Fibroblast of lung (primary cell): ENCODE measurements at regions not wholly inside any gene's neighbourhood (a gene's known extent, or its start where the extent isn't known, plus 50 kb on each side); places are given as distances from the start of the nearest gene placed in this dataset.

Experiments used
- DNase-seq, 2 donors: peaks; one replicate each; pipeline versions ENCODE4 v3.0.0 to v3.0.0-alpha.2; 2010; ENCODE audit warnings: low read depth in 2 of 2
- H2AFZ ChIP-seq: 2 replicates; pipeline ENCODE4 v1.5.1; 2012; ENCODE audit warnings: low read length, control low read depth, inconsistent platforms
- H3K27ac ChIP-seq: 2 replicates; pipeline ENCODE4 v1.5.1; 2011; ENCODE audit warnings: low read length, control low read depth; ENCODE audit not compliant: insufficient read depth
- H3K27me3 ChIP-seq: 2 replicates; pipeline ENCODE4 v1.5.1; 2011; ENCODE audit warnings: mild to moderate bottlenecking, low read length; ENCODE audit not compliant: control insufficient read depth, insufficient read depth
- H3K36me3 ChIP-seq: 2 replicates; pipeline ENCODE4 v1.5.1; 2011; ENCODE audit warnings: low read length; ENCODE audit not compliant: control insufficient read depth, insufficient read depth
- H3K4me1 ChIP-seq: 2 replicates; pipeline ENCODE4 v1.5.1; 2011; ENCODE audit warnings: low read length; ENCODE audit not compliant: control insufficient read depth, insufficient read depth; ENCODE audit errors: extremely low read depth
- H3K4me2 ChIP-seq: 2 replicates; pipeline ENCODE4 v1.5.1; 2011; ENCODE audit warnings: low read length, control low read depth; ENCODE audit not compliant: insufficient read depth; ENCODE audit errors: extremely low read depth
- H3K4me3 ChIP-seq, 4 experiments: fragments of 200-600 bp in 1 of 4; sonication (generic) in 1 of 4; replicated peaks in 1 of 4; 2 replicates each; pipeline ENCODE4 v1.5.1; 2011 to 2016; ENCODE audit warnings: low read length in 4 of 4, low read depth in 3 of 4, mild to moderate bottlenecking in 3 of 4, control low read depth in 2 of 4, inconsistent platforms in 1 of 4, mixed read lengths in 1 of 4; ENCODE audit not compliant: insufficient read depth in 1 of 4; ENCODE audit errors: control extremely low read depth in 1 of 4
- H3K79me2 ChIP-seq: 2 replicates; pipeline ENCODE4 v1.5.1; 2012; ENCODE audit warnings: mild to moderate bottlenecking, low read length, inconsistent platforms; ENCODE audit not compliant: control insufficient read depth, insufficient read depth
- H3K9ac ChIP-seq: 2 replicates; pipeline ENCODE4 v1.5.1; 2011; ENCODE audit warnings: mild to moderate bottlenecking, low read length, control low read depth; ENCODE audit not compliant: insufficient read depth
- H3K9me3 ChIP-seq: 2 replicates; pipeline ENCODE4 v1.5.1; 2012; ENCODE audit warnings: low read depth, low read length; ENCODE audit not compliant: control insufficient read depth, insufficient read depth
- H4K20me1 ChIP-seq: 2 replicates; pipeline ENCODE4 v1.5.1; 2011; ENCODE audit warnings: low read length; ENCODE audit not compliant: control insufficient read depth, insufficient read depth; ENCODE audit errors: extremely low read depth
- CTCF ChIP-seq, 2 donors: IDR thresholded peaks in 1 of 2; conservative IDR thresholded peaks in 1 of 2; 1 replicate in 1 of 2; 2 replicates in 1 of 2; pipeline ENCODE4 v1.5.1; 2011 to 2012; ENCODE audit warnings: low read length in 2 of 2, control low read depth in 1 of 2, inconsistent platforms in 1 of 2, low read depth in 1 of 2, mild to moderate bottlenecking in 1 of 2
- EZH2 ChIP-seq: IDR thresholded peaks from 2 replicates; pipeline ENCODE4 v1.5.1; 2012; ENCODE audit warnings: low read length, control low read depth, mild to moderate bottlenecking; ENCODE audit errors: missing control alignments

GRCh38 chr2:166637051-166637450, 143.0 kb upstream of the SCN7A start:
- Histone ChIP-seq H3K79me2 (no peaks in the 10 kb centered on the region), H3K27me3 (no peaks in the 10 kb centered on the region), H3K4me2 (no peak overlapping the region), H4K20me1 (no peaks in the 10 kb centered on the region), H3K9me3 (no peaks in the 10 kb centered on the region), H3K36me3 (no peaks in the 10 kb centered on the region), H3K27ac (no peak overlapping the region), H3K4me1 (peaks cover 6% of the 10 kb centered on the region), H3K9ac (no peak overlapping the region), H2AFZ (no peak overlapping the region), H3K4me3 (no peak overlapping the region)
- no peak for TF ChIP-seq EZH2
- no peak for TF ChIP-seq CTCF (conservative IDR thresholded peaks at IDR 0.05 in 1 of 2, IDR thresholded peaks at IDR 0.05 in 1 of 2; ENCODE audit: low read depth in 1 of 2, low read length in 2 of 2)
- peak in 1 of 2 donors; percentile 68 for DNase-seq

- DNase-seq, result no peak
- TF ChIP-seq CTCF (conservative IDR thresholded peaks at IDR 0.05 in 1 of 2, IDR thresholded peaks at IDR 0.05 in 1 of 2; ENCODE audit: low read depth in 1 of 2, low read length in 2 of 2) (no peak), EZH2 (no peak)
Observed at GRCh38 chr2:166634706-166635105, 140.7 kb upstream of the SCN7A start.

GRCh38 chr2:166632616-166633015, 138.6 kb upstream of the SCN7A start:
- H3K4me3 ChIP-seq, result no peak overlapping the region
- H3K4me1 ChIP-seq, result peaks cover 6% of the 10 kb centered on the region
- DNase-seq, result peak; percentile 99 to 100
- no peaks in the 10 kb centered on the region for H4K20me1 ChIP-seq
- H3K79me2 ChIP-seq, result no peaks in the 10 kb centered on the region
- H3K4me2 ChIP-seq, result peak overlapping the region; percentile 44
- no peak overlapping the region for H3K9ac ChIP-seq
- no peaks in the 10 kb centered on the region for H3K9me3 ChIP-seq
- H3K36me3 ChIP-seq, result no peaks in the 10 kb centered on the region
- TF ChIP-seq EZH2 (no peak), CTCF (conservative IDR thresholded peaks at IDR 0.05 in 1 of 2, IDR thresholded peaks at IDR 0.05 in 1 of 2; ENCODE audit: low read depth in 1 of 2, low read length in 2 of 2) (no peak)
- no peak overlapping the region for H3K27ac ChIP-seq
- H3K27me3 ChIP-seq, result no peaks in the 10 kb centered on the region
- no peak overlapping the region for H2AFZ ChIP-seq

More at GRCh38 chr2:166634706-166635105, 140.7 kb upstream of the SCN7A start:
- Histone ChIP-seq H3K27ac (no peak overlapping the region), H3K4me2 (no peak overlapping the region), H3K9ac (no peak overlapping the region), H3K36me3 (no peaks in the 10 kb centered on the region), H2AFZ (no peak overlapping the region), H4K20me1 (no peaks in the 10 kb centered on the region), H3K9me3 (no peaks in the 10 kb centered on the region), H3K4me1 (peaks cover 6% of the 10 kb centered on the region), H3K79me2 (no peaks in the 10 kb centered on the region), H3K4me3 (no peak overlapping the region), H3K27me3 (no peaks in the 10 kb centered on the region)
